Ramos (cell line): ENCODE measurements at regions not wholly inside any gene's neighbourhood (a gene's known extent, or its start where the extent isn't known, plus 50 kb on each side); places are given as distances from the start of the nearest gene placed in this dataset.
"Not testable (repeated sequence)": the region's sequence is repeated elsewhere in the genome, so short reads cannot be mapped to it uniquely, and the experiment has no call there.

Source experiments
- in situ Hi-C: fragments of 300-500 bp; cut with MboI; formaldehyde crosslinking; loops from one replicate; pipeline ENCODE4 v1.14.3; 2022; ENCODE audit warnings: low sequenced_read_pairs; ENCODE audit not compliant: unreplicated experiment

GRCh38 chr7:131028295-131028694 lies 294.3 kb upstream of the KLF14 start:
- in situ Hi-C loops: no loop called here

GRCh38 chr7:131029002-131029401 lies 295.0 kb upstream of the KLF14 start:
- in situ Hi-C loops: no loop called here

GRCh38 chr7:131031099-131031868 lies 296.4 kb upstream of the MKLN1 start:
- in situ Hi-C loops: no loop called here

GRCh38 chr7:131032786-131033185 lies 294.9 kb upstream of the MKLN1 start:
- in situ Hi-C loops: no loop called here

GRCh38 chr7:131034166-131034881 lies 293.4 kb upstream of the MKLN1 start:
- in situ Hi-C loops: no loop called here

GRCh38 chr7:131035088-131035770 lies 292.4 kb upstream of the MKLN1 start:
- in situ Hi-C loops: no loop called here

- in situ Hi-C loops: no loop called here
These were observed 289.5 kb upstream of the MKLN1 start for GRCh38 chr7:131038153-131038552.

GRCh38 chr7:131039355-131039762 lies 288.3 kb upstream of the MKLN1 start:
- in situ Hi-C loops: no loop called here

GRCh38 chr7:131039836-131040235 lies 287.8 kb upstream of the MKLN1 start:
- in situ Hi-C loops: no loop called here

- in situ Hi-C loops: no loop called here
These were observed 287.2 kb upstream of the MKLN1 start for GRCh38 chr7:131040467-131040932.

- in situ Hi-C loops: not testable (repeated sequence)
These were observed 286.5 kb upstream of the MKLN1 start for GRCh38 chr7:131041012-131041695.

- in situ Hi-C loops: no loop called here
These were observed 285.2 kb upstream of the MKLN1 start for GRCh38 chr7:131042269-131043160.

- in situ Hi-C loops: no loop called here
These were observed 282.1 kb upstream of the MKLN1 start for GRCh38 chr7:131045526-131045925.

GRCh38 chr7:131046246-131046645 lies 281.4 kb upstream of the MKLN1 start:
- in situ Hi-C loops: no loop called here

- in situ Hi-C loops: no loop called here
These were observed 279.9 kb upstream of the MKLN1 start for GRCh38 chr7:131047651-131048304.

GRCh38 chr7:131051304-131051703 lies 276.4 kb upstream of the MKLN1 start:
- in situ Hi-C loops: no loop called here

- in situ Hi-C loops: no loop called here
These were observed 275.3 kb upstream of the MKLN1 start for GRCh38 chr7:131052285-131052904.

GRCh38 chr7:131056007-131056406 lies 271.7 kb upstream of the MKLN1 start:
- in situ Hi-C loops: no loop called here
